Hepatocyte (in vitro differentiated cells): ENCODE measurements at regions not wholly inside any gene's neighbourhood (a gene's known extent, or its start where the extent isn't known, plus 50 kb on each side); places are given as distances from the start of the nearest gene placed in this dataset.

Experiments
- DNase-seq: peaks from one replicate; pipeline ENCODE4 v3.0.0-alpha.2; 2016; ENCODE audit warnings: low spot score
- H2AFZ ChIP-seq: fragments of 200-600 bp; sonication (generic); 2 replicates; pipeline ENCODE4 v1.6.0; 2016; ENCODE audit warnings: antibody characterized with exemption, mild to moderate bottlenecking
- H3K27ac ChIP-seq: fragments of 200-600 bp; sonication (generic); 2 replicates; pipeline ENCODE4 v1.5.1; 2016; ENCODE audit warnings: mild to moderate bottlenecking
- H3K27me3 ChIP-seq: fragments of 200-600 bp; sonication (generic); 2 replicates; pipeline ENCODE4 v1.6.1; 2016
- H3K36me3 ChIP-seq: fragments of 200-600 bp; sonication (generic); replicated peaks from 2 replicates; pipeline ENCODE4 v1.5.1; 2016; ENCODE audit warnings: low read depth; ENCODE audit not compliant: insufficient read depth
- H3K4me1 ChIP-seq: fragments of 200-600 bp; sonication (generic); 2 replicates; pipeline ENCODE4 v1.5.1; 2016; ENCODE audit warnings: mild to moderate bottlenecking, moderate library complexity; ENCODE audit not compliant: insufficient read depth
- H3K4me2 ChIP-seq: fragments of 200-600 bp; sonication (generic); 2 replicates; pipeline ENCODE4 v1.6.0; 2016
- H3K4me3 ChIP-seq: fragments of 200-600 bp; sonication (generic); 2 replicates; pipeline ENCODE4 v1.5.1; 2016; ENCODE audit warnings: mild to moderate bottlenecking
- H3K79me2 ChIP-seq: fragments of 200-600 bp; sonication (generic); 2 replicates; pipeline ENCODE4 v1.6.0; 2017; ENCODE audit warnings: mild to moderate bottlenecking
- H3K9me2 ChIP-seq: fragments of 200-600 bp; sonication (generic); replicated peaks from 2 replicates; pipeline ENCODE4 v1.6.0; 2017; ENCODE audit warnings: mild to moderate bottlenecking; ENCODE audit not compliant: insufficient read depth
- H3K9me3 ChIP-seq: fragments of 200-600 bp; sonication (generic); 2 replicates; pipeline ENCODE4 v1.5.1; 2016; ENCODE audit warnings: low read depth, mild to moderate bottlenecking
- H4K20me1 ChIP-seq: fragments of 200-600 bp; sonication (generic); 2 replicates; pipeline ENCODE4 v1.6.0; 2016; ENCODE audit warnings: mild to moderate bottlenecking; ENCODE audit not compliant: insufficient read depth, poor library complexity, severe bottlenecking
- EZH2 ChIP-seq: fragments of 200-600 bp; sonication (generic); IDR thresholded peaks from 2 replicates; pipeline ENCODE4 v1.6.1; 2016; ENCODE audit warnings: antibody characterized with exemption, mild to moderate bottlenecking, borderline replicate concordance
- EZH2phosphoT487 ChIP-seq: fragments of 200-600 bp; sonication (generic); IDR thresholded peaks from one replicate; pipeline ENCODE4 v1.6.1; 2018; ENCODE audit warnings: antibody characterized with exemption, mild to moderate bottlenecking, low read depth, moderate library complexity; ENCODE audit not compliant: unreplicated experiment, severe bottlenecking
- WGBS: methylation state at CpG from one replicate; pipeline ENCODE4 v1.1.6; 2016; ENCODE audit warnings: low lambda C conversion rate; ENCODE audit errors: missing lambda C conversion rate; 5-methylcytosine and 5-hydroxymethylcytosine counted together
- TF ChIP-seq, protein P1 (sequence below): fragments of 200-600 bp; sonication (generic); IDR thresholded peaks from 2 replicates; pipeline ENCODE4 v1.5.1; 2016; ENCODE audit warnings: antibody characterized with exemption, mild to moderate bottlenecking; ENCODE audit not compliant: poor library complexity

GRCh38 chr11:92870196-92870832 is 99.1 kb upstream of the MTNR1B start:
- Histone ChIP-seq H3K27me3 (no peaks in the 10 kb centered on the region), H3K4me1 (peaks cover 9% of the 10 kb centered on the region), H3K9me3 (no peaks in the 10 kb centered on the region), H3K4me2 (no peak overlapping the region), H4K20me1 (no peaks in the 10 kb centered on the region), H3K36me3 (no peaks in the 10 kb centered on the region), H3K27ac (no peak overlapping the region), H3K79me2 (no peaks in the 10 kb centered on the region), H3K4me3 (no peak overlapping the region), H2AFZ (no peak overlapping the region), H3K9me2 (no peaks in the 10 kb centered on the region)
- DNase-seq = no peak
- 77% methylated on average over 4 of the region's 4 CpGs for WGBS
- TF ChIP-seq EZH2 (no peak), EZH2phosphoT487 (no peak)
- TF ChIP-seq, protein P1, sequence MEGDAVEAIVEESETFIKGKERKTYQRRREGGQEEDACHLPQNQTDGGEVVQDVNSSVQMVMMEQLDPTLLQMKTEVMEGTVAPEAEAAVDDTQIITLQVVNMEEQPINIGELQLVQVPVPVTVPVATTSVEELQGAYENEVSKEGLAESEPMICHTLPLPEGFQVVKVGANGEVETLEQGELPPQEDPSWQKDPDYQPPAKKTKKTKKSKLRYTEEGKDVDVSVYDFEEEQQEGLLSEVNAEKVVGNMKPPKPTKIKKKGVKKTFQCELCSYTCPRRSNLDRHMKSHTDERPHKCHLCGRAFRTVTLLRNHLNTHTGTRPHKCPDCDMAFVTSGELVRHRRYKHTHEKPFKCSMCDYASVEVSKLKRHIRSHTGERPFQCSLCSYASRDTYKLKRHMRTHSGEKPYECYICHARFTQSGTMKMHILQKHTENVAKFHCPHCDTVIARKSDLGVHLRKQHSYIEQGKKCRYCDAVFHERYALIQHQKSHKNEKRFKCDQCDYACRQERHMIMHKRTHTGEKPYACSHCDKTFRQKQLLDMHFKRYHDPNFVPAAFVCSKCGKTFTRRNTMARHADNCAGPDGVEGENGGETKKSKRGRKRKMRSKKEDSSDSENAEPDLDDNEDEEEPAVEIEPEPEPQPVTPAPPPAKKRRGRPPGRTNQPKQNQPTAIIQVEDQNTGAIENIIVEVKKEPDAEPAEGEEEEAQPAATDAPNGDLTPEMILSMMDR = no peak

- Histone ChIP-seq H3K4me2 (no peak overlapping the region), H3K9me2 (no peaks in the 10 kb centered on the region), H3K4me1 (no peaks in the 10 kb centered on the region), H3K4me3 (no peak overlapping the region), H3K27ac (no peak overlapping the region), H2AFZ (no peak overlapping the region), H3K27me3 (no peaks in the 10 kb centered on the region), H3K9me3 (no peaks in the 10 kb centered on the region), H3K36me3 (no peaks in the 10 kb centered on the region), H4K20me1 (no peaks in the 10 kb centered on the region), H3K79me2 (no peaks in the 10 kb centered on the region)
- DNase-seq = no peak
- TF ChIP-seq EZH2 (no peak), EZH2phosphoT487 (no peak)
- TF ChIP-seq, protein P1 = no peak
- WGBS = 93% methylated on average over 2 of the region's 2 CpGs
Measured at GRCh38 chr11:92873551-92873950, 95.9 kb upstream of the MTNR1B start.

GRCh38 chr11:92875473-92875872 is 94.0 kb upstream of the MTNR1B start:
- no peaks in the 10 kb centered on the region for H4K20me1 ChIP-seq
- H3K9me3 ChIP-seq = no peaks in the 10 kb centered on the region
- H3K4me2 ChIP-seq = no peak overlapping the region
- WGBS = 90% methylated on average over 4 of the region's 4 CpGs
- H3K79me2 ChIP-seq = no peaks in the 10 kb centered on the region
- H2AFZ ChIP-seq = no peak overlapping the region
- H3K4me3 ChIP-seq = no peak overlapping the region
- no peaks in the 10 kb centered on the region for H3K27me3 ChIP-seq
- no peak for TF ChIP-seq EZH2
- TF ChIP-seq, protein P1 = no peak
- TF ChIP-seq EZH2phosphoT487 = no peak
- no peaks in the 10 kb centered on the region for H3K36me3 ChIP-seq
- no peak overlapping the region for H3K27ac ChIP-seq
- no peaks in the 10 kb centered on the region for H3K9me2 ChIP-seq
- no peak for DNase-seq
- H3K4me1 ChIP-seq = no peaks in the 10 kb centered on the region

- Histone ChIP-seq H3K4me1 (no peaks in the 10 kb centered on the region), H3K9me3 (no peaks in the 10 kb centered on the region), H4K20me1 (no peaks in the 10 kb centered on the region), H2AFZ (no peak overlapping the region), H3K4me2 (no peak overlapping the region), H3K79me2 (no peaks in the 10 kb centered on the region), H3K36me3 (no peaks in the 10 kb centered on the region), H3K9me2 (no peaks in the 10 kb centered on the region), H3K27me3 (no peaks in the 10 kb centered on the region), H3K27ac (no peak overlapping the region), H3K4me3 (no peak overlapping the region)
- WGBS = 92% methylated on average over 4 of the region's 4 CpGs
- TF ChIP-seq EZH2phosphoT487 (no peak), EZH2 (no peak)
- TF ChIP-seq, protein P1 = no peak
- DNase-seq = no peak
Measured at GRCh38 chr11:92879086-92879485, 90.4 kb upstream of the MTNR1B start.
